ENCODE measurements at regions not wholly inside any gene's neighbourhood (a gene's known extent, or its start where the extent isn't known, plus 50 kb on each side); places are given as distances from the start of the nearest gene placed in this dataset.
"Not testable (repeated sequence)": the region's sequence is repeated elsewhere in the genome, so short reads cannot be mapped to it uniquely, and the experiment has no call there.

- no peak overlapping the region for H3K4me3 ChIP-seq
- DNase-seq = no peak
- H3K4me1 ChIP-seq = no peaks in the 10 kb centered on the region
- intact Hi-C loops (cut with DNase I) = no loop called here
- no peaks in the 10 kb centered on the region for H3K9me3 ChIP-seq
- no peaks in the 10 kb centered on the region for H3K27me3 ChIP-seq
- no peak overlapping the region for H3K27ac ChIP-seq
- H3K36me3 ChIP-seq = no peaks in the 10 kb centered on the region
- no peak for TF ChIP-seq POLR2A (IDR thresholded peaks at IDR 0.05)
- TF ChIP-seq POLR2AphosphoS5 (IDR thresholded peaks at IDR 0.05) = no peak
- no peak for TF ChIP-seq EP300 (IDR thresholded peaks at IDR 0.05)
- TF ChIP-seq, protein P1, sequence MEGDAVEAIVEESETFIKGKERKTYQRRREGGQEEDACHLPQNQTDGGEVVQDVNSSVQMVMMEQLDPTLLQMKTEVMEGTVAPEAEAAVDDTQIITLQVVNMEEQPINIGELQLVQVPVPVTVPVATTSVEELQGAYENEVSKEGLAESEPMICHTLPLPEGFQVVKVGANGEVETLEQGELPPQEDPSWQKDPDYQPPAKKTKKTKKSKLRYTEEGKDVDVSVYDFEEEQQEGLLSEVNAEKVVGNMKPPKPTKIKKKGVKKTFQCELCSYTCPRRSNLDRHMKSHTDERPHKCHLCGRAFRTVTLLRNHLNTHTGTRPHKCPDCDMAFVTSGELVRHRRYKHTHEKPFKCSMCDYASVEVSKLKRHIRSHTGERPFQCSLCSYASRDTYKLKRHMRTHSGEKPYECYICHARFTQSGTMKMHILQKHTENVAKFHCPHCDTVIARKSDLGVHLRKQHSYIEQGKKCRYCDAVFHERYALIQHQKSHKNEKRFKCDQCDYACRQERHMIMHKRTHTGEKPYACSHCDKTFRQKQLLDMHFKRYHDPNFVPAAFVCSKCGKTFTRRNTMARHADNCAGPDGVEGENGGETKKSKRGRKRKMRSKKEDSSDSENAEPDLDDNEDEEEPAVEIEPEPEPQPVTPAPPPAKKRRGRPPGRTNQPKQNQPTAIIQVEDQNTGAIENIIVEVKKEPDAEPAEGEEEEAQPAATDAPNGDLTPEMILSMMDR (IDR thresholded peaks at IDR 0.05) = no peak
- 96% methylated on average over 1 of the region's 1 CpG for WGBS, 2 donors
Measured at GRCh38 chr5:106393276-106393675, 1277.5 kb downstream of the EFNA5 start.

- WGBS, 2 donors = 88 to 92% methylated on average over 5 of the region's 5 CpGs
Measured at GRCh38 chr5:106392766-106393165, 1278.0 kb downstream of the EFNA5 start.

DNA sequence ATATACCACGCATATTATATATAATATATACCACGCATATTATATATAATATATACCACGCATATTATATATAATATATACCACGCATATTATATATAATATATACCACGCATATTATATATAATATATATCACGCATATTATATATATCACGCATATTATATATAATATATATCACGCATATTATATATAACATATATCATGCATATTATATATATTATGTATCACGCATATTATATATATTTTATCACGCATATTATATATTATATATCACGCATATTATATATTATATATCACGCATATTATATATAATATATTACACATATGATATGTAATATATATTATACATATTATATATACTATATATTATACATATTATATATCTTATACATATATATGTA lies 1283.0 kb downstream of the EFNA5 start:
- H3K4me1 ChIP-seq; H3K27ac ChIP-seq; H3K27me3 ChIP-seq; H3K4me3 ChIP-seq; H3K36me3 ChIP-seq; intact Hi-C loops (cut with DNase I); DNase-seq; H3K9me3 ChIP-seq: not testable (repeated sequence)
- WGBS, 2 donors = 95 to 96% methylated on average over 10 of the region's 12 CpGs

More at GRCh38 chr5:106392766-106393165, 1278.0 kb downstream of the EFNA5 start:
- TF ChIP-seq POLR2AphosphoS5 (IDR thresholded peaks at IDR 0.05) = no peak
- TF ChIP-seq EP300 (IDR thresholded peaks at IDR 0.05) = no peak
- TF ChIP-seq, protein P1 (IDR thresholded peaks at IDR 0.05) = no peak
- TF ChIP-seq POLR2A (IDR thresholded peaks at IDR 0.05) = no peak
- intact Hi-C loops (cut with DNase I) = no loop called here
- no peaks in the 10 kb centered on the region for H3K27me3 ChIP-seq
- H3K4me3 ChIP-seq = no peak overlapping the region
- H3K4me1 ChIP-seq = no peaks in the 10 kb centered on the region
- H3K36me3 ChIP-seq = no peaks in the 10 kb centered on the region
- no peak overlapping the region for H3K27ac ChIP-seq
- no peak for DNase-seq
- H3K9me3 ChIP-seq = no peaks in the 10 kb centered on the region

GRCh38 chr5:106386287-106386686 lies 1284.5 kb downstream of the EFNA5 start:
- no peaks in the 10 kb centered on the region for H3K4me1 ChIP-seq
- H3K27me3 ChIP-seq = no peaks in the 10 kb centered on the region
- H3K36me3 ChIP-seq = no peaks in the 10 kb centered on the region
- no peak overlapping the region for H3K27ac ChIP-seq
- no peaks in the 10 kb centered on the region for H3K9me3 ChIP-seq
- TF ChIP-seq POLR2AphosphoS5 (IDR thresholded peaks at IDR 0.05) (no peak), EP300 (IDR thresholded peaks at IDR 0.05) (no peak), POLR2A (IDR thresholded peaks at IDR 0.05) (no peak)
- TF ChIP-seq, protein P1 (IDR thresholded peaks at IDR 0.05) = no peak
- no peak overlapping the region for H3K4me3 ChIP-seq
- WGBS, 2 donors = 89 to 93% methylated on average over 3 of the region's 3 CpGs
- DNase-seq = no peak
- intact Hi-C loops (cut with DNase I) = no loop called here

DNA sequence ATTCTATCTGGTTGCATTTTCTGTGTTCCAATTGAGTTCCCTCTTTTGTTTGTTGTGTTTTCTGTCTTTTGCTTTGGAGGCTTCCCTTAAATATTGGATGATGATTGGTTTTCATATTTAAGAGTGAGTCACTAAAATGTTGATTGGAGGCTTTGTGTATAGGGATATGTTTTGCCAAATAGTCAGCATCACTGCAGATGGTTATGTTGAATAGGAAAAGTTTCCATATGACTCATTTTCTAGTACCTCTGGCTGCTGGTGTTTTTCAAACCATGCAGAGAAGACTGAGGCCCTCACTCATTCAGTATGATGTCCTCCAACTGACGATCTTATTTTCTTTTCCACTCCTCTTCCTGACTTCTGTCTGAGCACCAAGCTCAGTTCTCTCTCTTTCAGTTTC lies 1290.0 kb downstream of the EFNA5 start:
- no peak for DNase-seq
- TF ChIP-seq, protein P1 (IDR thresholded peaks at IDR 0.05) = no peak
- TF ChIP-seq POLR2AphosphoS5 (IDR thresholded peaks at IDR 0.05) = no peak
- TF ChIP-seq POLR2A (IDR thresholded peaks at IDR 0.05) = no peak
- TF ChIP-seq EP300 (IDR thresholded peaks at IDR 0.05) = no peak
- no peaks in the 10 kb centered on the region for H3K36me3 ChIP-seq
- H3K4me1 ChIP-seq = no peaks in the 10 kb centered on the region
- H3K4me3 ChIP-seq = no peak overlapping the region
- no peak overlapping the region for H3K27ac ChIP-seq
- H3K27me3 ChIP-seq = no peaks in the 10 kb centered on the region
- intact Hi-C loops (cut with DNase I) = no loop called here
- 60 to 90% methylated on average over 1 of the region's 1 CpG for WGBS, 2 donors
- H3K9me3 ChIP-seq = no peaks in the 10 kb centered on the region

All from sigmoid colon (tissue), 6 donors.